ENCODE measurements at regions not wholly inside any gene's neighbourhood (a gene's known extent, or its start where the extent isn't known, plus 50 kb on each side); places are given as distances from the start of the nearest gene placed in this dataset.

DNA sequence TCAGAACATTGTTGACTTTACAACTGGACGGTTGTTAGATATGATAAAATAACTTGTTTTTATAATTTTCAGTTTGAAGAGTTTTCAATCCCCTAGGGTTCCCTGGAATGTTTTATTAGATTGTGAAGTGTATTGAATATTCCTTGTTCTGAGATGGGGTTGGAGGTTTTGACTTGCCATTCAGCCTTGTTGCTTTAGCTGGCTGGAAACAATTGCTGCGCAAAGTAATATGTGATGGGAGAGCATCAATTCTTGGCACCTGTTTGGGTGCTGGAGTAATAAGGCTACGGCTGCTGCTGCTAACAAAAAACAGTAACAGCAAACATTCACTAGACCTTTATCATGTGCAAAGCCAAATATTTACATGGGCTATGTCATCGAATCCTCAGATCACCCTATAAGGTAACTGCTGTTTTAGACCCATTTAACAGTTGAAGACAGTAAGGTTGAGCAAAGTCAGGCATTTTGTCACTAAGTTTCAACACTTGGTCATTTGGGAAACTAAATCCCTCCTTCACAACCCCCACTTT, 241.0 kb upstream of the TBX3 start:
- H3K9ac ChIP-seq: no peak overlapping the region
- no peak for DNase-seq
- H2AFZ ChIP-seq (ENCODE audit: low read depth): no peak overlapping the region
- no peaks in the 10 kb centered on the region for H3K9me3 ChIP-seq
- CTCF ChIA-PET: no interaction called here
- no peaks in the 10 kb centered on the region for H3F3A ChIP-seq (replicated peaks; ENCODE audit: insufficient read depth)
- H3K4me2 ChIP-seq: no peak overlapping the region
- no peaks in the 10 kb centered on the region for H3K79me2 ChIP-seq (ENCODE audit: insufficient read depth)
- POLR2A ChIA-PET: no interaction called here
- no peaks in the 10 kb centered on the region for H4K20me1 ChIP-seq (ENCODE audit: insufficient read depth)
- 85% methylated on average over 4 of the region's 4 CpGs for WGBS (ENCODE audit: low lambda C conversion rate)
- H3K36me3 ChIP-seq (replicated peaks in 1 of 2; ENCODE audit: control insufficient read depth in 1 of 2, insufficient read depth in 2 of 2, low read length in 1 of 2): no peaks in the 10 kb centered on the region
- no peaks in the 10 kb centered on the region for H3K9me2 ChIP-seq
- TF ChIP-seq, protein P1, sequence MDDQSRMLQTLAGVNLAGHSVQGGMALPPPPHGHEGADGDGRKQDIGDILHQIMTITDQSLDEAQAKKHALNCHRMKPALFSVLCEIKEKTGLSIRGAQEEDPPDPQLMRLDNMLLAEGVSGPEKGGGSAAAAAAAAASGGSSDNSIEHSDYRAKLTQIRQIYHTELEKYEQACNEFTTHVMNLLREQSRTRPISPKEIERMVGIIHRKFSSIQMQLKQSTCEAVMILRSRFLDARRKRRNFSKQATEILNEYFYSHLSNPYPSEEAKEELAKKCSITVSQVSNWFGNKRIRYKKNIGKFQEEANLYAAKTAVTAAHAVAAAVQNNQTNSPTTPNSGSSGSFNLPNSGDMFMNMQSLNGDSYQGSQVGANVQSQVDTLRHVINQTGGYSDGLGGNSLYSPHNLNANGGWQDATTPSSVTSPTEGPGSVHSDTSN (IDR thresholded peaks at IDR 0.05): no peak
- no peak for TF ChIP-seq MXI1 (IDR thresholded peaks at IDR 0.05; ENCODE audit: low read depth, low read length)
- no peak for TF ChIP-seq CHD2 (IDR thresholded peaks at IDR 0.05; ENCODE audit: low read length, partially characterized antibody)
- TF ChIP-seq ELF1 (IDR thresholded peaks at IDR 0.05): no peak
- no peak for TF ChIP-seq GATA2 (CRISPR knock-in tag; IDR thresholded peaks at IDR 0.05)
- no peak for TF ChIP-seq NFIC (IDR thresholded peaks at IDR 0.05; ENCODE audit: borderline replicate concordance)
- no peak for TF ChIP-seq TAF1 (IDR thresholded peaks at IDR 0.05; ENCODE audit: borderline replicate concordance, low read depth, low read length)
- TF ChIP-seq, protein P2, sequence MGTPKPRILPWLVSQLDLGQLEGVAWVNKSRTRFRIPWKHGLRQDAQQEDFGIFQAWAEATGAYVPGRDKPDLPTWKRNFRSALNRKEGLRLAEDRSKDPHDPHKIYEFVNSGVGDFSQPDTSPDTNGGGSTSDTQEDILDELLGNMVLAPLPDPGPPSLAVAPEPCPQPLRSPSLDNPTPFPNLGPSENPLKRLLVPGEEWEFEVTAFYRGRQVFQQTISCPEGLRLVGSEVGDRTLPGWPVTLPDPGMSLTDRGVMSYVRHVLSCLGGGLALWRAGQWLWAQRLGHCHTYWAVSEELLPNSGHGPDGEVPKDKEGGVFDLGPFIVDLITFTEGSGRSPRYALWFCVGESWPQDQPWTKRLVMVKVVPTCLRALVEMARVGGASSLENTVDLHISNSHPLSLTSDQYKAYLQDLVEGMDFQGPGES (IDR thresholded peaks at IDR 0.05; ENCODE audit: low read depth, low read length): no peak
- TF ChIP-seq, protein P3, sequence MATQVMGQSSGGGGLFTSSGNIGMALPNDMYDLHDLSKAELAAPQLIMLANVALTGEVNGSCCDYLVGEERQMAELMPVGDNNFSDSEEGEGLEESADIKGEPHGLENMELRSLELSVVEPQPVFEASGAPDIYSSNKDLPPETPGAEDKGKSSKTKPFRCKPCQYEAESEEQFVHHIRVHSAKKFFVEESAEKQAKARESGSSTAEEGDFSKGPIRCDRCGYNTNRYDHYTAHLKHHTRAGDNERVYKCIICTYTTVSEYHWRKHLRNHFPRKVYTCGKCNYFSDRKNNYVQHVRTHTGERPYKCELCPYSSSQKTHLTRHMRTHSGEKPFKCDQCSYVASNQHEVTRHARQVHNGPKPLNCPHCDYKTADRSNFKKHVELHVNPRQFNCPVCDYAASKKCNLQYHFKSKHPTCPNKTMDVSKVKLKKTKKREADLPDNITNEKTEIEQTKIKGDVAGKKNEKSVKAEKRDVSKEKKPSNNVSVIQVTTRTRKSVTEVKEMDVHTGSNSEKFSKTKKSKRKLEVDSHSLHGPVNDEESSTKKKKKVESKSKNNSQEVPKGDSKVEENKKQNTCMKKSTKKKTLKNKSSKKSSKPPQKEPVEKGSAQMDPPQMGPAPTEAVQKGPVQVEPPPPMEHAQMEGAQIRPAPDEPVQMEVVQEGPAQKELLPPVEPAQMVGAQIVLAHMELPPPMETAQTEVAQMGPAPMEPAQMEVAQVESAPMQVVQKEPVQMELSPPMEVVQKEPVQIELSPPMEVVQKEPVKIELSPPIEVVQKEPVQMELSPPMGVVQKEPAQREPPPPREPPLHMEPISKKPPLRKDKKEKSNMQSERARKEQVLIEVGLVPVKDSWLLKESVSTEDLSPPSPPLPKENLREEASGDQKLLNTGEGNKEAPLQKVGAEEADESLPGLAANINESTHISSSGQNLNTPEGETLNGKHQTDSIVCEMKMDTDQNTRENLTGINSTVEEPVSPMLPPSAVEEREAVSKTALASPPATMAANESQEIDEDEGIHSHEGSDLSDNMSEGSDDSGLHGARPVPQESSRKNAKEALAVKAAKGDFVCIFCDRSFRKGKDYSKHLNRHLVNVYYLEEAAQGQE (IDR thresholded peaks at IDR 0.05; ENCODE audit: low read depth, low read length): no peak
- no peak for TF ChIP-seq FOXJ3 (CRISPR knock-in tag; IDR thresholded peaks at IDR 0.05)
- no peak overlapping the region for H3K27ac ChIP-seq (ENCODE audit: low read depth in 2 of 2, low read length in 1 of 2)
- H3K27me3 ChIP-seq (ENCODE audit: insufficient read depth): no peaks in the 10 kb centered on the region
- H3K4me3 ChIP-seq (ENCODE audit: low read depth in 2 of 2, low read length in 1 of 2): no peak overlapping the region
- H3K4me1 ChIP-seq (ENCODE audit: control insufficient read depth in 1 of 2, insufficient read depth in 2 of 2, low read depth in 1 of 2, low read length in 1 of 2): no peaks in the 10 kb centered on the region

DNA sequence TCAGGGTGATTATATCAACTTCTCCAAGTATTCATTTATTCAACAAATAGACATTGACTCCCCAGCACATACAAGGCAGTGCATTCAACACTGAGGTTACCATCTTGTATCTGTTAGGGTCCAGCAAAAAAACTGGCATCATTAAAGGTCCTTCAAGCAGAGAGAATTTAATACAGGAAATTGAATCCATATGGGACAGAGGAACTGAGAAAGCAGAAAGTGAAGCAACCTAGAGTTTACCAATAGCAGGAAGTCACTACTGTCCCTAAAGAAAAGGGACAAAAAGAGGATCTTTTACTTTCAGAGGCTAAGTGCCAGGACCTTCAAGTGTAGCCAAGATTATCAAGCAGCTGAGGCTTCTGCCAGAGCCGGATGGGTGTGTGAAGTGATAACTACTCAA, 237.8 kb upstream of the TBX3 start:
- H2AFZ ChIP-seq (ENCODE audit: low read depth): no peak overlapping the region
- H3K27ac ChIP-seq (ENCODE audit: low read depth in 2 of 2, low read length in 1 of 2): no peak overlapping the region
- no peaks in the 10 kb centered on the region for H3K27me3 ChIP-seq (ENCODE audit: insufficient read depth)
- H3K4me1 ChIP-seq (ENCODE audit: control insufficient read depth in 1 of 2, insufficient read depth in 2 of 2, low read depth in 1 of 2, low read length in 1 of 2): no peaks in the 10 kb centered on the region
- H3K9me2 ChIP-seq: no peaks in the 10 kb centered on the region
- no peaks in the 10 kb centered on the region for H3K36me3 ChIP-seq (replicated peaks in 1 of 2; ENCODE audit: control insufficient read depth in 1 of 2, insufficient read depth in 2 of 2, low read length in 1 of 2)
- 75% methylated on average over 1 of the region's 1 CpG for WGBS (ENCODE audit: low lambda C conversion rate)
- no peaks in the 10 kb centered on the region for H4K20me1 ChIP-seq (ENCODE audit: insufficient read depth)
- DNase-seq: no peak
- no peak overlapping the region for H3K4me2 ChIP-seq
- ChIA-PET POLR2A (interaction anchor here (0.6 kb wide), 1 partner anchor 1045 kb away, joined by 3 read pairs; no protein-coding TSS in a partner anchor), CTCF (no interaction called here)
- H3K79me2 ChIP-seq (ENCODE audit: insufficient read depth): no peaks in the 10 kb centered on the region
- no peaks in the 10 kb centered on the region for H3K9me3 ChIP-seq
- H3K9ac ChIP-seq: no peak overlapping the region
- H3F3A ChIP-seq (replicated peaks; ENCODE audit: insufficient read depth): no peaks in the 10 kb centered on the region
- H3K4me3 ChIP-seq (ENCODE audit: low read depth in 2 of 2, low read length in 1 of 2): no peak overlapping the region
- TF ChIP-seq GABPA (IDR thresholded peaks at IDR 0.05; ENCODE audit: low read depth): no peak
- TF ChIP-seq, protein P4, sequence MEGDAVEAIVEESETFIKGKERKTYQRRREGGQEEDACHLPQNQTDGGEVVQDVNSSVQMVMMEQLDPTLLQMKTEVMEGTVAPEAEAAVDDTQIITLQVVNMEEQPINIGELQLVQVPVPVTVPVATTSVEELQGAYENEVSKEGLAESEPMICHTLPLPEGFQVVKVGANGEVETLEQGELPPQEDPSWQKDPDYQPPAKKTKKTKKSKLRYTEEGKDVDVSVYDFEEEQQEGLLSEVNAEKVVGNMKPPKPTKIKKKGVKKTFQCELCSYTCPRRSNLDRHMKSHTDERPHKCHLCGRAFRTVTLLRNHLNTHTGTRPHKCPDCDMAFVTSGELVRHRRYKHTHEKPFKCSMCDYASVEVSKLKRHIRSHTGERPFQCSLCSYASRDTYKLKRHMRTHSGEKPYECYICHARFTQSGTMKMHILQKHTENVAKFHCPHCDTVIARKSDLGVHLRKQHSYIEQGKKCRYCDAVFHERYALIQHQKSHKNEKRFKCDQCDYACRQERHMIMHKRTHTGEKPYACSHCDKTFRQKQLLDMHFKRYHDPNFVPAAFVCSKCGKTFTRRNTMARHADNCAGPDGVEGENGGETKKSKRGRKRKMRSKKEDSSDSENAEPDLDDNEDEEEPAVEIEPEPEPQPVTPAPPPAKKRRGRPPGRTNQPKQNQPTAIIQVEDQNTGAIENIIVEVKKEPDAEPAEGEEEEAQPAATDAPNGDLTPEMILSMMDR (IDR thresholded peaks at IDR 0.05): no peak
- TF ChIP-seq, protein P5, sequence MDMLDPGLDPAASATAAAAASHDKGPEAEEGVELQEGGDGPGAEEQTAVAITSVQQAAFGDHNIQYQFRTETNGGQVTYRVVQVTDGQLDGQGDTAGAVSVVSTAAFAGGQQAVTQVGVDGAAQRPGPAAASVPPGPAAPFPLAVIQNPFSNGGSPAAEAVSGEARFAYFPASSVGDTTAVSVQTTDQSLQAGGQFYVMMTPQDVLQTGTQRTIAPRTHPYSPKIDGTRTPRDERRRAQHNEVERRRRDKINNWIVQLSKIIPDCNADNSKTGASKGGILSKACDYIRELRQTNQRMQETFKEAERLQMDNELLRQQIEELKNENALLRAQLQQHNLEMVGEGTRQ (IDR thresholded peaks at IDR 0.05; ENCODE audit: borderline replicate concordance, low read depth, low read length): no peak
- no peak for TF ChIP-seq JUND (IDR thresholded peaks at IDR 0.05)
- TF ChIP-seq RXRA (IDR thresholded peaks at IDR 0.05; ENCODE audit: borderline replicate concordance, low read depth): no peak
- no peak for TF ChIP-seq YY1 (IDR thresholded peaks at IDR 0.05; ENCODE audit: low read depth)
- TF ChIP-seq, protein P2 (IDR thresholded peaks at IDR 0.05; ENCODE audit: low read depth, low read length): no peak
- no peak for TF ChIP-seq GATA2 (CRISPR knock-in tag; IDR thresholded peaks at IDR 0.05)
- TF ChIP-seq EZH2phosphoT487 (IDR thresholded peaks at IDR 0.05; ENCODE audit: borderline replicate concordance, low read depth): no peak

Measured in SK-N-SH (cell line).